K562 (cell line): ENCODE measurements at regions not wholly inside any gene's neighbourhood (a gene's known extent, or its start where the extent isn't known, plus 50 kb on each side); places are given as distances from the start of the nearest gene placed in this dataset.

ENCODE experiments used
- ATAC-seq: fragments of 200-7000 bp; cut with Tn5 transposase; 3 replicates; pipeline ENCODE4 v1.9.1; 2020; ENCODE audit warnings: moderate library complexity
- BruUV-seq: library from RNA; stranded (reverse); fragments of 400-500 nt; replicated peaks from 2 replicates; lab custom pipeline; 2021; lab: Mats Ljungman, UMichigan
- CTCF ChIA-PET: fragments of 300-600 bp; formaldehyde crosslinking; extraction: SDS; loops from one replicate; lab custom pipeline; 2021; ENCODE audit warnings: low intra/inter-chr PET ratio; lab: Yijun Ruan, JAX
- POLR2A ChIA-PET: fragments of 300-600, 350-650 bp; sonication (Branson Sonifier 250); formaldehyde crosslinking; extraction: SDS; loops from one replicate; lab custom pipeline; 2021; ENCODE audit warnings: antibody characterized with exemption, inconsistent platforms; lab: Yijun Ruan, JAX
- DNase-seq, 4 experiments: peaks; one replicate each; pipeline versions ENCODE4 v3.0.0 to v3.0.0-alpha.2; 2011 to 2018; ENCODE audit warnings: low spot score in 3 of 4, mixed read lengths in 3 of 4; ENCODE audit errors: extremely low read depth in 1 of 4
- FAIRE-seq: peaks from 2 replicates; lab custom pipeline; 2011; peaks lifted over from hg19 to GRCh38; lab: Jason Lieb, UNC
- H2AFZ ChIP-seq: 2 replicates; pipeline ENCODE4 v1.6.0; 2011; ENCODE audit warnings: low read depth, low read length, control low read depth, inconsistent platforms
- H3K27ac ChIP-seq: fragments of 200-600 bp; 3 replicates; pipeline ENCODE4 v1.8.0; 2011; ENCODE audit warnings: low read depth, mild to moderate bottlenecking, control low read depth, inconsistent platforms, low read length, moderate library complexity, mixed read lengths; ENCODE audit errors: extremely low read depth
- H3K27me3 ChIP-seq, 2 experiments: fragments of 300-600 bp in 1 of 2; 2 replicates in 1 of 2; 3 replicates in 1 of 2; pipeline versions ENCODE4 v1.6.0 to v1.8.0; 2011; ENCODE audit warnings: inconsistent platforms in 2 of 2, low read length in 2 of 2, mild to moderate bottlenecking in 1 of 2, mixed read lengths in 1 of 2, moderate library complexity in 1 of 2; ENCODE audit not compliant: control insufficient read depth in 2 of 2, insufficient read depth in 2 of 2
- H3K36me3 ChIP-seq: fragments of 300-600 bp; 3 replicates; pipeline ENCODE4 v1.8.0; 2011; ENCODE audit warnings: mild to moderate bottlenecking, low read length, inconsistent platforms; ENCODE audit not compliant: control insufficient read depth, insufficient read depth
- H3K4me1 ChIP-seq, 2 experiments: fragments of 200-600 bp in 1 of 2; replicated peaks in 1 of 2; 2 replicates in 1 of 2; 3 replicates in 1 of 2; pipeline versions ENCODE4 v1.5.1 to v1.8.0; 2011; ENCODE audit warnings: inconsistent platforms in 2 of 2, low read length in 2 of 2, mild to moderate bottlenecking in 1 of 2, mixed read lengths in 1 of 2, moderate library complexity in 1 of 2; ENCODE audit not compliant: control insufficient read depth in 2 of 2, insufficient read depth in 2 of 2
- H3K4me2 ChIP-seq: 2 replicates; pipeline ENCODE4 v1.6.1; 2011; ENCODE audit warnings: low read length, control low read depth, inconsistent platforms, mixed read lengths; ENCODE audit not compliant: insufficient read depth
- H3K4me3 ChIP-seq: fragments of 200-600 bp; sonication (generic), shearing (Covaris generic); 2 replicates; pipeline ENCODE4 v1.5.1; 2016; ENCODE audit warnings: control low read depth, inconsistent platforms
- H3K79me2 ChIP-seq: fragments of 200-600 bp; 3 replicates; pipeline ENCODE4 v1.8.0; 2011; ENCODE audit warnings: low read length, inconsistent platforms; ENCODE audit not compliant: control insufficient read depth, insufficient read depth
- H3K9ac ChIP-seq, 2 experiments: 2 replicates each; pipeline versions ENCODE4 v1.6.0 to v1.6.1; 2011; ENCODE audit warnings: low read depth in 2 of 2, low read length in 2 of 2, control low read depth in 1 of 2, inconsistent platforms in 1 of 2, mild to moderate bottlenecking in 1 of 2, mixed read lengths in 1 of 2; ENCODE audit not compliant: insufficient read depth in 1 of 2
- H3K9me1 ChIP-seq: one replicate; pipeline ENCODE4 v1.6.0; 2011; ENCODE audit warnings: inconsistent platforms, mild to moderate bottlenecking, low read length, moderate library complexity; ENCODE audit not compliant: control insufficient read depth, insufficient read depth
- H3K9me3 ChIP-seq: replicated peaks from 2 replicates; pipeline ENCODE4 v1.5.1; 2011; ENCODE audit warnings: low read depth, low read length, inconsistent platforms; ENCODE audit not compliant: control insufficient read depth, insufficient read depth
- H4K20me1 ChIP-seq: replicated peaks from 2 replicates; pipeline ENCODE4 v1.6.1; 2011; ENCODE audit warnings: low read length, inconsistent platforms, mixed read lengths; ENCODE audit not compliant: control insufficient read depth, insufficient read depth
- CHD2 ChIP-seq: IDR thresholded peaks from 2 replicates; pipeline ENCODE4 v1.6.1; 2011; ENCODE audit warnings: low read depth, low read length
- CUX1 ChIP-seq: fragments of 200-800 bp; sonication (Bioruptor generic); IDR thresholded peaks from 2 replicates; pipeline ENCODE4 v1.6.1; 2016; ENCODE audit warnings: missing genetic modification characterization, missing compliant biosample characterization
- DPF2 ChIP-seq: fragments of 450-650 bp; IDR thresholded peaks from 2 replicates; pipeline ENCODE4 v1.6.1; 2016
- MAX ChIP-seq: sonication (generic); formaldehyde crosslinking; IDR thresholded peaks from 2 replicates; pipeline ENCODE4 v1.9.0; 2022; ENCODE audit warnings: mild to moderate bottlenecking, missing genetic modification reagents
- VEZF1 ChIP-seq: fragments of 200-800 bp; sonication (Bioruptor generic); IDR thresholded peaks from 2 replicates; pipeline ENCODE4 v1.6.1; 2017; ENCODE audit warnings: missing genetic modification characterization, missing compliant biosample characterization
- ZNF609 ChIP-seq: sonication (generic); formaldehyde crosslinking; IDR thresholded peaks from 2 replicates; pipeline ENCODE4 v1.8.1; 2023; ENCODE audit warnings: missing genetic modification reagents, mild to moderate bottlenecking, borderline replicate concordance
- WGBS: fragments of 100-300 bp; shearing (Covaris generic); methylation state at CpG from one replicate; pipeline ENCODE4 v1.1.6; 2016; ENCODE audit warnings: low coverage, mixed read lengths; ENCODE audit not compliant: insufficient coverage; ENCODE audit errors: missing lambda C conversion rate; 5-methylcytosine and 5-hydroxymethylcytosine counted together
- in situ Hi-C: fragments of 300-500 bp; cut with MboI; formaldehyde crosslinking; loops from 4 replicates; pipeline ENCODE4 v1.15.0; 2018; ENCODE audit warnings: inconsistent platforms, mixed read lengths
- intact Hi-C: fragments of 100-400 bp; cut with micrococcal nuclease; formaldehyde crosslinking; loops from 2 replicates; pipeline ENCODE4 v1.14.2; 2022

GRCh38 chr11:80116796-80117195 is 676.0 kb upstream of the TENM4 start (continued):
- TF ChIP-seq CUX1 (CRISPR knock-in tag): no peak

GRCh38 chr11:80109652-80110051 is 668.8 kb upstream of the TENM4 start:
- Histone ChIP-seq H3K9me3 (no peaks in the 10 kb centered on the region), H3K9ac (no peak overlapping the region), H3K27me3 (no peaks in the 10 kb centered on the region), H3K9me1 (no peaks in the 10 kb centered on the region), H3K36me3 (no peaks in the 10 kb centered on the region), H3K4me1 (no peaks in the 10 kb centered on the region), H2AFZ (no peak overlapping the region), H3K27ac (no peak overlapping the region), H4K20me1 (no peaks in the 10 kb centered on the region), H3K79me2 (no peaks in the 10 kb centered on the region), H3K4me2 (no peak overlapping the region), H3K4me3 (no peak overlapping the region)
- no TSS peak for BruUV-seq
- DNase-seq (no peak), ATAC-seq (no peak), FAIRE-seq (no peak)
- intact Hi-C loops (no loop called here), in situ Hi-C loops (no loop called here)
- POLR2A ChIA-PET: no interaction called here
- WGBS: 0% methylated on average over 4 of the region's 4 CpGs
- CTCF ChIA-PET: no interaction called here
- TF ChIP-seq ZNF609 (CRISPR knock-in tag): no peak
- TF ChIP-seq DPF2: no peak
- no peak for TF ChIP-seq MAX (CRISPR knock-in tag)
- TF ChIP-seq VEZF1 (CRISPR knock-in tag): no peak
- TF ChIP-seq CHD2: no peak
